Chondrocyte (in vitro differentiated cells): ENCODE measurements at regions not wholly inside any gene's neighbourhood (a gene's known extent, or its start where the extent isn't known, plus 50 kb on each side); places are given as distances from the start of the nearest gene placed in this dataset.

ENCODE experiments used
- DNase-seq: peaks from one replicate; pipeline ENCODE4 v3.0.0; 2021; ENCODE audit warnings: mixed read lengths, low spot score
- H3K27ac Mint-ChIP-seq: one replicate; pipeline ENCODE4 v1.8.0; 2021; ENCODE audit warnings: mild to moderate bottlenecking, moderate library complexity, mixed read lengths; ENCODE audit not compliant: unreplicated experiment
- H3K27me3 Mint-ChIP-seq: 2 replicates; pipeline ENCODE4 v1.8.0; 2021; ENCODE audit warnings: low read depth, mixed read lengths
- H3K36me3 Mint-ChIP-seq: 2 replicates; pipeline ENCODE4 v1.8.0; 2021; ENCODE audit warnings: low read depth, mixed read lengths
- H3K4me1 Mint-ChIP-seq: 2 replicates; pipeline ENCODE4 v1.8.0; 2021; ENCODE audit warnings: low read depth, mild to moderate bottlenecking, mixed read lengths
- H3K4me3 Mint-ChIP-seq: one replicate; pipeline ENCODE4 v1.8.0; 2021; ENCODE audit warnings: mild to moderate bottlenecking, moderate library complexity, mixed read lengths; ENCODE audit not compliant: unreplicated experiment
- H3K9me3 Mint-ChIP-seq: 2 replicates; pipeline ENCODE4 v1.8.0; 2021; ENCODE audit warnings: low read depth, mixed read lengths
- TF ChIP-seq, protein P1 (sequence below): fragments of 200-600 bp; sonication (generic); IDR thresholded peaks from 2 replicates; pipeline ENCODE4 v1.5.0; 2021; ENCODE audit warnings: antibody characterized with exemption, mild to moderate bottlenecking, moderate library complexity

DNA sequence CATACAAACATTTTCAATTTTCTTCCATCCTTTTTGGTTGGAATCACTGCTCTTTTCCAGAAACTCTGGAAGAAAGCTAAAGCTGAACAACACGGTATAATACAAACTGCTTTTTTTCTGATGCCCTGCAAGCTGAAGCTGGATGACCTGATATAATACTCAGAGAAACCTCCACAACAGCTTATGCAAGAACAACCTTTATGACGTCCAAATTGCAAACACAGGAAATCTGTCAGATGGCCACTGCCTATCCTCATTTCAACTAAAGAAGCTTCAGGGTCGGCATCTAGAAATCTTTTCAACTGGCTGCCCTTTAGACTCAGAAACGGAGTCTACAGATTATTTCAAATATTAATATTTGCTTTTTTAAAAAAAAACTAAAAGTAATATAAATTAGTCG is 106.5 kb upstream of the PRDM9 start:
- no peaks in the 10 kb centered on the region for H3K27me3 Mint-ChIP-seq
- DNase-seq, result no peak
- H3K9me3 Mint-ChIP-seq, result no peaks in the 10 kb centered on the region
- H3K4me1 Mint-ChIP-seq, result no peaks in the 10 kb centered on the region
- H3K4me3 Mint-ChIP-seq, result no peak overlapping the region
- TF ChIP-seq, protein P1, sequence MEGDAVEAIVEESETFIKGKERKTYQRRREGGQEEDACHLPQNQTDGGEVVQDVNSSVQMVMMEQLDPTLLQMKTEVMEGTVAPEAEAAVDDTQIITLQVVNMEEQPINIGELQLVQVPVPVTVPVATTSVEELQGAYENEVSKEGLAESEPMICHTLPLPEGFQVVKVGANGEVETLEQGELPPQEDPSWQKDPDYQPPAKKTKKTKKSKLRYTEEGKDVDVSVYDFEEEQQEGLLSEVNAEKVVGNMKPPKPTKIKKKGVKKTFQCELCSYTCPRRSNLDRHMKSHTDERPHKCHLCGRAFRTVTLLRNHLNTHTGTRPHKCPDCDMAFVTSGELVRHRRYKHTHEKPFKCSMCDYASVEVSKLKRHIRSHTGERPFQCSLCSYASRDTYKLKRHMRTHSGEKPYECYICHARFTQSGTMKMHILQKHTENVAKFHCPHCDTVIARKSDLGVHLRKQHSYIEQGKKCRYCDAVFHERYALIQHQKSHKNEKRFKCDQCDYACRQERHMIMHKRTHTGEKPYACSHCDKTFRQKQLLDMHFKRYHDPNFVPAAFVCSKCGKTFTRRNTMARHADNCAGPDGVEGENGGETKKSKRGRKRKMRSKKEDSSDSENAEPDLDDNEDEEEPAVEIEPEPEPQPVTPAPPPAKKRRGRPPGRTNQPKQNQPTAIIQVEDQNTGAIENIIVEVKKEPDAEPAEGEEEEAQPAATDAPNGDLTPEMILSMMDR, result no peak
- no peaks in the 10 kb centered on the region for H3K36me3 Mint-ChIP-seq
- H3K27ac Mint-ChIP-seq, result no peak overlapping the region

DNA sequence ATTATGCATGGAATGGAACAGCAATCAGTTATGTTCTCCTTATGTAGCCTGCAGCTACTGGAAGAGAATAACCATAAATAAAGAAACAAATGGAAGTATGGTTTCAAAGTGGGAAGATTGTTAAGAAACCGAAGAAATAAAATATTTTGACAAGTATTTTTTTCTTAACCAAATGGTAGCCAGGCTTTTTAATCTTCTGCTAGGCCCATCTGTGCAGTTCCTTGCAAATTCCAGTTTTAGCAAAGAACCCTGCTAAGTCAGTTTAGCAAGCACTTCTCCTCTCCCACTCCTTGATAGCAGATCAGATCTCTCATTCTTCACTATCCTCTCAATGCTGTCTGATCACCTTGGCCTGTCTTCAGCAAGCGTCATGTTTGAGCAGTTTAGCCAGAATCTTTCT is 111.1 kb upstream of the PRDM9 start:
- TF ChIP-seq, protein P1, result no peak
- H3K4me1 Mint-ChIP-seq, result no peaks in the 10 kb centered on the region
- DNase-seq, result no peak

DNA sequence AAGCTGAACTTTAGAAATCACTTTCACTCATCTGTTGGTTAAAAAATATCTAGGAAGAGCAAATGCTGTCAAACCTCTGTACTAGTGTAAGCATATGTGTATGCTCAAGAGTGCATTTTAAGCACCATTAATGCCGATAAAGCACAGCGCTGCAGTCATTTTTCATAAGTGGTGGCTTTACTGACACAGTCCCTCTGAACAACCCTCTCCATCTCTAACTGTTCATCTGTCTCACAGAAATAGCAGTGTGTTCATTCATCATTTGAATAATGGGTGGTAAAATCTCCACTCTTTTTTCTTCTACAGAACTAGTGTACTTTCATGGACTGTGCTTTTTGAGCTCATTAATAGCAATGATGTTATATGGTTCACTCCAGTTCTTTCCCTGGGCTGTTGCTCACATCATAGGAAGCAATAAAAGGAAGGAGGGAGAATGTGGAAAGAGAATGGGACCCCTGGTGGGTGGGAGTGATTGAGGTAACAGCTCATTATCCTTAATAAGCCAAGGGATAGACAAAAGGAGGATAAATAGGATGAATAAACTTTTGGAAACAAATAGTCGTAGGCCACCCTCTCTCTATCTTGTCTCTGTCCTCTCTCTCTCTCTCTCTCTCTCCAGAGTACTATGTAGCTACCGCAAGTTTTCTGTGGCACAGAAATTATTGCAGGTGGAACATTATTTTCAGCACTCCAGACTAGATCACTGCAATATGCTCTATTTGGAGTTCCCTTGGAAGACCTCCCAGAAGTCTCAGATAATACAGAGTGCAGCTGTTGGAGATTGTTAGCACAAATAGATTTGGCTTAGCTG is 117.9 kb upstream of the PRDM9 start:
- no peak overlapping the region for H3K4me3 Mint-ChIP-seq
- TF ChIP-seq, protein P1, result no peak
- peaks cover 5% of the 10 kb centered on the region for H3K9me3 Mint-ChIP-seq
- no peak overlapping the region for H3K27ac Mint-ChIP-seq
- H3K4me1 Mint-ChIP-seq, result no peaks in the 10 kb centered on the region
- DNase-seq, result no peak
- H3K36me3 Mint-ChIP-seq, result no peaks in the 10 kb centered on the region
- no peaks in the 10 kb centered on the region for H3K27me3 Mint-ChIP-seq

More for the DNA sequence above, 111.1 kb upstream of the PRDM9 start:
- H3K27me3 Mint-ChIP-seq, result no peaks in the 10 kb centered on the region
- H3K36me3 Mint-ChIP-seq, result no peaks in the 10 kb centered on the region
- H3K4me3 Mint-ChIP-seq, result no peak overlapping the region
- H3K27ac Mint-ChIP-seq, result no peak overlapping the region
- peaks cover 10% of the 10 kb centered on the region for H3K9me3 Mint-ChIP-seq

DNA sequence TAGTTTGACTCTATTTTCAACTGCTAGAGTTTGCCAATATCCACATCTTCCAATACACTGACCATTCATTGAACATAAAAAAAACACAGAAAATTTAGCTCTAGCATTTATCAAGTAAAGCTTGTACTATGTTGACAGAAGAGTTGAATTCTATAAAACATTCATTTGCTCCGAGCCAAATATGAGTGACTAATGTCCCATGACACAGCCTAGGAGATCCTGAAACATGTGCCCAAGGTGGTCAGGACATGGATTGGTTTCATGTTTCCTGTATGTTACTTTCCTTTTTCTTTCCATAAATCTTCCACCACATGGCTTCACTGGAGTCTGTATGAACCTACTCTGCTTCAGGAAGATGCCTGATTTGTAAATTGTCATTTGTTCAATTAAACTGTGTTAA is 122.4 kb upstream of the PRDM9 start:
- TF ChIP-seq, protein P1, result no peak
- H3K4me1 Mint-ChIP-seq, result no peaks in the 10 kb centered on the region
- no peak overlapping the region for H3K27ac Mint-ChIP-seq
- H3K9me3 Mint-ChIP-seq, result no peaks in the 10 kb centered on the region
- H3K27me3 Mint-ChIP-seq, result no peaks in the 10 kb centered on the region
- H3K4me3 Mint-ChIP-seq, result no peak overlapping the region
- DNase-seq, result no peak
- H3K36me3 Mint-ChIP-seq, result no peaks in the 10 kb centered on the region

DNA sequence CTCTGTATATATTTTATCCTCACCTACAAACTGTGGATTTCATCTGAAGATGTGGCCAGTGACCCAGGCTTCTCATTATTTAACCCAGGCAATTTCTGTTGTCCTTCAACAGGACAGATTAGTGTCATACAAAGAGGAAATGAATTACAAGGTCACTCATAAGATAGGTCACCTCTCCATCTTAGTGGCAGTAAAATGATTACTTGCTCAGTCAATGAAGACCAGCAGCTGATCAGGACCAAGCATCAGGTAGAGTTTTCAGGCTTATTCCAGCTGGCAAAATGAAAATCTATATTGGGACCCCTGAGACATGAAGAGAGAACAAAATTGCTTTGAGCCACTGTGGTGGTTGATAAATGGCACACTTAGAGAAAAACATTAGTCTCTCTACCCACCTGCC is 135.2 kb upstream of the PRDM9 start:
- Mint-ChIP-seq H3K4me3 (no peak overlapping the region), H3K36me3 (no peaks in the 10 kb centered on the region), H3K4me1 (no peaks in the 10 kb centered on the region), H3K27me3 (no peaks in the 10 kb centered on the region), H3K27ac (no peak overlapping the region), H3K9me3 (peaks cover 2% of the 10 kb centered on the region)
- TF ChIP-seq, protein P1, result no peak
- no peak for DNase-seq
